Endothelial cell of umbilical vein (primary cell): ENCODE measurements at regions not wholly inside any gene's neighbourhood (a gene's known extent, or its start where the extent isn't known, plus 50 kb on each side); places are given as distances from the start of the nearest gene placed in this dataset.

Experiments used
- BruUV-seq: library from RNA; stranded (reverse); fragments of 400-500 nt; replicated peaks from 2 replicates; lab custom pipeline; 2021; lab: Mats Ljungman, UMichigan
- CTCF ChIA-PET: fragments of 300-600, 350-600 bp; sonication (Branson Sonifier 250); formaldehyde crosslinking; loops from one replicate; lab custom pipeline; 2021; ENCODE audit warnings: antibody characterized with exemption, inconsistent platforms; lab: Charles Lee
- POLR2A ChIA-PET: fragments of 300-600, 350-600 bp; sonication (Branson Sonifier 250); formaldehyde crosslinking; loops from one replicate; lab custom pipeline; 2021; ENCODE audit warnings: antibody characterized with exemption, inconsistent platforms; lab: Charles Lee
- DNase-seq: peaks from one replicate; pipeline ENCODE4 v3.0.0-alpha.2; 2011; ENCODE audit warnings: low read depth, low spot score
- FAIRE-seq: peaks from 2 replicates; lab custom pipeline; 2011; peaks lifted over from hg19 to GRCh38; lab: Jason Lieb, UNC
- H2AFZ ChIP-seq: 2 replicates; pipeline ENCODE4 v1.6.0; 2012; ENCODE audit warnings: low read depth, low read length, control low read depth, inconsistent platforms
- H3K27ac ChIP-seq: 2 replicates; pipeline ENCODE4 v1.5.1; 2011; ENCODE audit warnings: low read depth, mild to moderate bottlenecking, control low read depth, low read length, moderate library complexity; ENCODE audit not compliant: insufficient read depth
- H3K27me3 ChIP-seq, 2 experiments: 2 replicates each; pipeline versions ENCODE4 v1.6.0 to v1.6.1; 2011; ENCODE audit warnings: low read length in 2 of 2, mixed read lengths in 1 of 2; ENCODE audit not compliant: control insufficient read depth in 2 of 2, insufficient read depth in 2 of 2
- H3K36me3 ChIP-seq, 2 experiments: 2 replicates in 1 of 2; 3 replicates in 1 of 2; pipeline ENCODE4 v1.5.1; 2011; ENCODE audit warnings: low read length in 2 of 2, mild to moderate bottlenecking in 1 of 2, moderate library complexity in 1 of 2; ENCODE audit not compliant: control insufficient read depth in 2 of 2, insufficient read depth in 2 of 2; ENCODE audit errors: extremely low read depth in 1 of 2
- H3K4me1 ChIP-seq: 3 replicates; pipeline ENCODE4 v1.5.1; 2011; ENCODE audit warnings: mild to moderate bottlenecking, low read length; ENCODE audit not compliant: control insufficient read depth, insufficient read depth; ENCODE audit errors: extremely low read depth
- H3K4me2 ChIP-seq: 2 replicates; pipeline ENCODE4 v1.6.1; 2011; ENCODE audit warnings: low read length, control low read depth, mixed read lengths; ENCODE audit not compliant: insufficient read depth
- H3K4me3 ChIP-seq, 3 experiments: fragments of 200-600 bp in 1 of 3; sonication (generic), shearing (Covaris generic) in 1 of 3; replicated peaks in 1 of 3; 2 replicates each; pipeline ENCODE4 v1.5.1; 2011 to 2016; ENCODE audit warnings: control low read depth in 3 of 3, low read length in 3 of 3, mild to moderate bottlenecking in 2 of 3, inconsistent platforms in 1 of 3, low read depth in 1 of 3, moderate library complexity in 1 of 3; ENCODE audit not compliant: insufficient read depth in 1 of 3
- H3K79me2 ChIP-seq: 2 replicates; pipeline ENCODE4 v1.6.0; 2012; ENCODE audit warnings: low read length, inconsistent platforms; ENCODE audit not compliant: control insufficient read depth, insufficient read depth
- H3K9ac ChIP-seq: replicated peaks from 2 replicates; pipeline ENCODE3; 2011; ENCODE audit warnings: low read length, control low read depth; ENCODE audit not compliant: insufficient read depth; ENCODE audit errors: extremely low read depth
- H3K9me1 ChIP-seq: replicated peaks from 3 replicates; pipeline ENCODE4 v1.6.0; 2011; ENCODE audit warnings: mild to moderate bottlenecking, low read length; ENCODE audit not compliant: control insufficient read depth, insufficient read depth; ENCODE audit errors: extremely low read depth
- H3K9me3 ChIP-seq: replicated peaks from 2 replicates; pipeline ENCODE4 v1.5.1; 2012; ENCODE audit warnings: low read length, inconsistent platforms; ENCODE audit not compliant: control insufficient read depth, insufficient read depth
- H4K20me1 ChIP-seq: replicated peaks from 2 replicates; pipeline ENCODE3; 2011; ENCODE audit warnings: mild to moderate bottlenecking, low read length; ENCODE audit not compliant: control insufficient read depth, insufficient read depth; ENCODE audit errors: extremely low read depth
- CTCF ChIP-seq, 2 donors: IDR thresholded peaks; 1 replicate in 1 of 2; 2 replicates in 1 of 2; pipeline ENCODE4 v1.5.1; 2011; ENCODE audit warnings: low read length in 2 of 2, mild to moderate bottlenecking in 2 of 2, moderate library complexity in 2 of 2, control low read depth in 1 of 2, inconsistent platforms in 1 of 2, low read depth in 1 of 2; ENCODE audit not compliant: insufficient read depth in 1 of 2; ENCODE audit errors: extremely low read depth in 1 of 2
- EZH2 ChIP-seq: IDR thresholded peaks from 2 replicates; pipeline ENCODE4 v1.6.1; 2012; ENCODE audit warnings: borderline replicate concordance, low read depth, mild to moderate bottlenecking, moderate library complexity, low read length, inconsistent platforms; ENCODE audit not compliant: severe bottlenecking
- FOS ChIP-seq: IDR thresholded peaks from 2 replicates; pipeline ENCODE4 v1.6.1; 2011; ENCODE audit warnings: mild to moderate bottlenecking, low read length, moderate library complexity, borderline replicate concordance; ENCODE audit not compliant: insufficient read depth
- GATA2 ChIP-seq: IDR thresholded peaks from 2 replicates; pipeline ENCODE4 v1.7.0; 2011; ENCODE audit warnings: low read depth, mild to moderate bottlenecking, moderate library complexity, mixed read lengths, low read length; ENCODE audit not compliant: insufficient read length, insufficient read depth
- JUN ChIP-seq: IDR thresholded peaks from 2 replicates; pipeline ENCODE4 v1.6.1; 2011; ENCODE audit warnings: borderline replicate concordance, low read depth; ENCODE audit not compliant: insufficient read length, insufficient read depth
- POLR2AphosphoS5 ChIP-seq: IDR thresholded peaks from 2 replicates; pipeline ENCODE4 v1.6.1; 2012; ENCODE audit warnings: low read depth, mild to moderate bottlenecking, control low read depth, low read length, moderate library complexity; ENCODE audit not compliant: insufficient read depth
- dilution Hi-C: fragments of 300-500 bp; cut with MboI; formaldehyde crosslinking; loops from one replicate; pipeline ENCODE4 v1.15.0; 2019; ENCODE audit warnings: low sequenced_read_pairs; ENCODE audit not compliant: extremely low pct_ligation_motif_present
- intact Hi-C: fragments of 100-400 bp; cut with micrococcal nuclease; formaldehyde crosslinking; loops from one replicate; pipeline ENCODE4 v1.10.0; 2022

- H3K27ac ChIP-seq = no peak overlapping the region
- H3K4me1 ChIP-seq = peaks cover 11% of the 10 kb centered on the region
- H3K4me3 ChIP-seq = no peak overlapping the region
- dilution Hi-C loops (no loop called here), intact Hi-C loops (no loop called here)
- H2AFZ ChIP-seq = no peak overlapping the region
- H3K9me1 ChIP-seq = no peaks in the 10 kb centered on the region
- no TSS peak for BruUV-seq
- no peak for FAIRE-seq
- CTCF ChIA-PET = interaction anchor here (3.0 kb wide), 1 partner anchor 165 kb away, joined by 15 read pairs; the partner anchor contains the start of gene MAMLD1
- no peak overlapping the region for H3K9ac ChIP-seq
- no peak for TF ChIP-seq EZH2
- no peak for TF ChIP-seq GATA2
- no peak for TF ChIP-seq FOS
- TF ChIP-seq CTCF (IDR thresholded peaks at IDR 0.05; ENCODE audit: extremely low read depth in 1 of 2, insufficient read depth in 1 of 2, low read depth in 1 of 2, low read length in 2 of 2) = no peak
- H3K36me3 ChIP-seq = no peaks in the 10 kb centered on the region
- POLR2A ChIA-PET = no interaction called here
- H3K9me3 ChIP-seq = no peaks in the 10 kb centered on the region
- H3K79me2 ChIP-seq = no peaks in the 10 kb centered on the region
- no peak overlapping the region for H3K4me2 ChIP-seq
- H4K20me1 ChIP-seq = no peaks in the 10 kb centered on the region
- no peak for DNase-seq
- H3K27me3 ChIP-seq = no peaks in the 10 kb centered on the region
Measured at GRCh38 chrX:150198776-150199175, 164.3 kb upstream of the MAMLD1 start.

GRCh38 chrX:150199181-150199580, 163.9 kb upstream of the MAMLD1 start:
- H3K9me1 ChIP-seq = no peaks in the 10 kb centered on the region
- TF ChIP-seq POLR2AphosphoS5 (no peak), FOS (no peak), JUN (no peak)
- no peaks in the 10 kb centered on the region for H3K36me3 ChIP-seq
- no peak for FAIRE-seq
- dilution Hi-C loops = no loop called here
- ChIA-PET POLR2A (no interaction called here), CTCF (interaction anchor here (3.0 kb wide), 1 partner anchor 165 kb away, joined by 15 read pairs; the partner anchor contains the start of gene MAMLD1)
- H3K9ac ChIP-seq = no peak overlapping the region
- no peak overlapping the region for H2AFZ ChIP-seq
- H4K20me1 ChIP-seq = no peaks in the 10 kb centered on the region
- H3K4me2 ChIP-seq = no peak overlapping the region
- H3K79me2 ChIP-seq = no peaks in the 10 kb centered on the region
- no peak for DNase-seq
- no TSS peak for BruUV-seq
- intact Hi-C loops = no loop called here
- peaks cover 11% of the 10 kb centered on the region for H3K4me1 ChIP-seq
- H3K9me3 ChIP-seq = no peaks in the 10 kb centered on the region
- no peaks in the 10 kb centered on the region for H3K27me3 ChIP-seq
- H3K27ac ChIP-seq = no peak overlapping the region
- H3K4me3 ChIP-seq = no peak overlapping the region
